MM.1S (cell line): ENCODE measurements at regions not wholly inside any gene's neighbourhood (a gene's known extent, or its start where the extent isn't known, plus 50 kb on each side); places are given as distances from the start of the nearest gene placed in this dataset.
"Not testable (repeated sequence)": the region's sequence is repeated elsewhere in the genome, so short reads cannot be mapped to it uniquely, and the experiment has no call there.

Experiments
- DNase-seq: peaks from one replicate; pipeline ENCODE4 v3.0.0-alpha.2; 2015
- H2AFZ ChIP-seq: fragments of 300-600 bp; sonication (generic); 2 replicates; pipeline ENCODE4 v1.6.0; 2016; ENCODE audit warnings: antibody characterized with exemption, low read length
- H3F3A ChIP-seq: fragments of 300-600 bp; sonication (generic); 2 replicates; pipeline ENCODE4 v1.6.1; 2016; ENCODE audit warnings: mild to moderate bottlenecking, antibody characterized with exemption, low read length, moderate library complexity, mixed read lengths; ENCODE audit not compliant: insufficient read depth
- H3K27ac ChIP-seq: fragments of 300-600 bp; sonication (generic); 2 replicates; pipeline ENCODE4 v1.5.1; 2016; ENCODE audit warnings: mild to moderate bottlenecking, low read length
- H3K27me3 ChIP-seq: fragments of 300-600 bp; sonication (generic); replicated peaks from 2 replicates; pipeline ENCODE4 v1.6.0; 2016; ENCODE audit warnings: low read length; ENCODE audit not compliant: insufficient read depth
- H3K36me3 ChIP-seq: fragments of 300-600 bp; sonication (generic); replicated peaks from 2 replicates; pipeline ENCODE4 v1.6.1; 2016; ENCODE audit warnings: mild to moderate bottlenecking, low read length, mixed read lengths; ENCODE audit not compliant: insufficient read depth
- H3K4me1 ChIP-seq: fragments of 300-600 bp; sonication (generic); 2 replicates; pipeline ENCODE4 v1.6.1; 2016; ENCODE audit warnings: low read length, mixed read lengths
- H3K4me2 ChIP-seq: fragments of 300-600 bp; sonication (generic); 2 replicates; pipeline ENCODE4 v1.6.0; 2016; ENCODE audit warnings: low read depth, low read length
- H3K4me3 ChIP-seq: fragments of 300-600 bp; sonication (generic); 2 replicates; pipeline ENCODE4 v1.5.1; 2016; ENCODE audit warnings: low read length, mixed read lengths
- H3K79me2 ChIP-seq: fragments of 300-600 bp; sonication (generic); 2 replicates; pipeline ENCODE4 v1.6.1; 2016; ENCODE audit warnings: mixed run types, low read length, mixed read lengths
- H3K9ac ChIP-seq: fragments of 300-600 bp; sonication (generic); 2 replicates; pipeline ENCODE4 v1.6.1; 2016; ENCODE audit warnings: low read length, mixed read lengths
- H3K9me2 ChIP-seq: fragments of 300-600 bp; sonication (generic); replicated peaks from 2 replicates; pipeline ENCODE4 v1.6.1; 2016; ENCODE audit warnings: mild to moderate bottlenecking, low read length, mixed read lengths; ENCODE audit not compliant: insufficient read depth
- H3K9me3 ChIP-seq: fragments of 300-600 bp; sonication (generic); replicated peaks from 2 replicates; pipeline ENCODE4 v1.6.1; 2016; ENCODE audit warnings: mild to moderate bottlenecking, low read length, mixed read lengths; ENCODE audit not compliant: insufficient read depth
- H4K20me1 ChIP-seq: fragments of 300-600 bp; sonication (generic); 2 replicates; pipeline ENCODE4 v1.6.1; 2016; ENCODE audit warnings: mild to moderate bottlenecking, low read length, moderate library complexity, mixed read lengths; ENCODE audit not compliant: insufficient read depth
- EZH2 ChIP-seq: fragments of 300-600 bp; sonication (generic); optimal IDR thresholded peaks from 2 replicates; pipeline ENCODE3; 2017; ENCODE audit warnings: low read depth, mild to moderate bottlenecking, antibody characterized with exemption, low read length, mixed read lengths
- EZH2phosphoT487 ChIP-seq: fragments of 300-600 bp; sonication (generic); IDR thresholded peaks from 2 replicates; pipeline ENCODE4 v1.6.1; 2018; ENCODE audit warnings: antibody characterized with exemption, low read length
- TF ChIP-seq, protein P1 (sequence below): fragments of 300-600 bp; sonication (generic); IDR thresholded peaks from 2 replicates; pipeline ENCODE4 v1.5.1; 2016; ENCODE audit warnings: antibody characterized with exemption, low read length, mixed read lengths

DNA sequence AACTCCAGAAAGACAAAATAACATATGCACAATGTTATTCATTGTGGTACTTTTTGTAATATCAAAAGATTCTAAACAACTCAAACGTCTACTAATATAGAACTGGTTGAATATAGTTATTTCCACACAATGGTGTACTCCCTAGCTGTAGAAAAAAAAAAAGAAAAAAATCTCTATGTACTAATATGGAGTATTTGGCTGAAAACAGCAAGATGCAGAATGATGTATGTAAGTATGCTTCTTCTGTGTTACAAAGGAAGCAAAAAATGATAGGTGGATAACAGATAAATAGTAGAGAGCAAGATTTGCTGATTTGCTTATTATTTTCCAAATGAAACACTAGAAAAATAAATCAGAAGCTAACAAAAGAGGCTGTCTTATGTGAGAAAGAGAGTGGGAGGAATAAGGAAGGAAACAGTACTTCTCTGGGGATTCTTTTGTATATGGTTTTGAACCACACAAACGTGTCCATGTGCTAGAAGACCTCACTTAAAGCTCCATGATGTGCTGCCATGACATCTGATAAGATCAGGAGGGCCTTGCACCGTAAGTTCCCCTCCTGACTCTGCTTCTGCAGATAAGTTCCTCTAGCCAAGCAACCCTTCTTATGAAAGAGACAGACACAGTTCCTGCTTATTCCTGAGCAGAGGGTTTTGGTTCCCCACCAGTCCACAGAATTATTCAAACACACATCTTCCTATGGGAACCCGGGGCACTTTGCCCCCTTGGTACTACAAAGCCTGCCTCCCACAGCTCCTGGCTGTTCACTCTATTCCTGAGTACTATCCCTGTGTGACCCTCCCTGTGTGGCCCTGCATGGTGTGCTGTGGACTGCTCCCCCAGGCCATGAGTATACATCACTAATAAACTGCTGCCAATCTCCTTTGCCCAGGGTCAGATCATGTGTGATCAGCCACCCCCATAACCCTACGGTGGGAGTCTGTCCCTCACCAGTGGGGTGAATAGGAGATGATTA is 159.1 kb downstream of the CCDC71L start:
- no peaks in the 10 kb centered on the region for H3K9me2 ChIP-seq
- H3K9ac ChIP-seq = no peak overlapping the region
- no peaks in the 10 kb centered on the region for H3K9me3 ChIP-seq
- no peaks in the 10 kb centered on the region for H3K4me1 ChIP-seq
- no peak overlapping the region for H3K4me3 ChIP-seq
- H4K20me1 ChIP-seq = no peaks in the 10 kb centered on the region
- TF ChIP-seq EZH2phosphoT487 (no peak), EZH2 (no peak)
- TF ChIP-seq, protein P1, sequence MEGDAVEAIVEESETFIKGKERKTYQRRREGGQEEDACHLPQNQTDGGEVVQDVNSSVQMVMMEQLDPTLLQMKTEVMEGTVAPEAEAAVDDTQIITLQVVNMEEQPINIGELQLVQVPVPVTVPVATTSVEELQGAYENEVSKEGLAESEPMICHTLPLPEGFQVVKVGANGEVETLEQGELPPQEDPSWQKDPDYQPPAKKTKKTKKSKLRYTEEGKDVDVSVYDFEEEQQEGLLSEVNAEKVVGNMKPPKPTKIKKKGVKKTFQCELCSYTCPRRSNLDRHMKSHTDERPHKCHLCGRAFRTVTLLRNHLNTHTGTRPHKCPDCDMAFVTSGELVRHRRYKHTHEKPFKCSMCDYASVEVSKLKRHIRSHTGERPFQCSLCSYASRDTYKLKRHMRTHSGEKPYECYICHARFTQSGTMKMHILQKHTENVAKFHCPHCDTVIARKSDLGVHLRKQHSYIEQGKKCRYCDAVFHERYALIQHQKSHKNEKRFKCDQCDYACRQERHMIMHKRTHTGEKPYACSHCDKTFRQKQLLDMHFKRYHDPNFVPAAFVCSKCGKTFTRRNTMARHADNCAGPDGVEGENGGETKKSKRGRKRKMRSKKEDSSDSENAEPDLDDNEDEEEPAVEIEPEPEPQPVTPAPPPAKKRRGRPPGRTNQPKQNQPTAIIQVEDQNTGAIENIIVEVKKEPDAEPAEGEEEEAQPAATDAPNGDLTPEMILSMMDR = no peak
- no peak overlapping the region for H3K27ac ChIP-seq
- H3K27me3 ChIP-seq = no peaks in the 10 kb centered on the region
- no peaks in the 10 kb centered on the region for H3F3A ChIP-seq
- no peaks in the 10 kb centered on the region for H3K36me3 ChIP-seq
- no peak overlapping the region for H2AFZ ChIP-seq
- H3K4me2 ChIP-seq = no peak overlapping the region
- H3K79me2 ChIP-seq = no peaks in the 10 kb centered on the region
- DNase-seq = no peak

DNA sequence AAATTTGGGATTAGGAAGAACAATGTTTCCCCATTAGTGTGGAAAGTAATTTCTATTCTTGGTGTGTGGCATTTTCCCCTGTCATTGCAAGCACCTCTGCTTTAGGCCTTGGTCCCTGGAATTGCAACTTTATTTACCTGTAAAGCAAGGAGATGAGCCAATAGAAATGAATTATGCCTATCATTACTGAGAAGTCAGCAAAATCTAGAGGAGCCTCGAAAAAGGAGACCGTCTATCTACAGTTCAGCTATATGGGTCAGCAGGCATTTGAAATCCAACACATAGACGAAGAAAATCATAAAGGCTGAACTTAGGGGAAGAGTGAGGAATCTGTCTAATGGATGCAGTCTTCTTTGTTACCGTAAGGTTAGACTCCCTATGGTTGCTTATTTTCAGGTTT is 161.1 kb downstream of the CCDC71L start:
- Histone ChIP-seq H3K9me3 (no peaks in the 10 kb centered on the region), H3K36me3 (no peaks in the 10 kb centered on the region), H3K9me2 (no peaks in the 10 kb centered on the region), H2AFZ (no peak overlapping the region), H3K79me2 (no peaks in the 10 kb centered on the region), H3K4me2 (no peak overlapping the region), H4K20me1 (no peaks in the 10 kb centered on the region), H3F3A (no peaks in the 10 kb centered on the region), H3K4me3 (no peak overlapping the region), H3K27ac (no peak overlapping the region), H3K4me1 (no peaks in the 10 kb centered on the region), H3K9ac (no peak overlapping the region), H3K27me3 (no peaks in the 10 kb centered on the region)
- TF ChIP-seq EZH2 (no peak), EZH2phosphoT487 (no peak)
- TF ChIP-seq, protein P1 = no peak
- DNase-seq = no peak

DNA sequence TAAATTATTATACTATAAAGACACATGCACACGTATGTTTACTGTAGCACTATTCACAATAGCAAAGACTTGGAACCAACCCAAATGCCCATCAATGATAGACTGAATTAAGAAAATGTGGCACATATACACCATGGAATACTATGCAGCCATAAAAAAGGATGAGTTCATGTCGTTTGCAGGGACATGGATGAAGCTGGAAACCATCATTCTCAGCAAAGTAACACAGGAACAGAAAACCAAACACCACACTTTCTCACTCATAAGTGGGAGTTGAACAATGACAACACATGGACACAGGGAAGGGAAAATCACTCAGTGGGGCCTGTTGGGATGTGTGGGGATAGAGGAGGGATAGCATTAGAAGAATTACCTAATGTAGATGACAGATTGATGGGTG is 163.0 kb downstream of the CCDC71L start:
- H3K4me1 ChIP-seq, DNase-seq, H3K27me3 ChIP-seq, H3K4me2 ChIP-seq, H3K36me3 ChIP-seq, H2AFZ ChIP-seq, H3K9ac ChIP-seq, H4K20me1 ChIP-seq, H3K27ac ChIP-seq, H3K9me3 ChIP-seq, H3K79me2 ChIP-seq, H3K9me2 ChIP-seq, H3K4me3 ChIP-seq, H3F3A ChIP-seq: not testable (repeated sequence)
